ENCODE measurements at regions not wholly inside any gene's neighbourhood (a gene's known extent, or its start where the extent isn't known, plus 50 kb on each side); places are given as distances from the start of the nearest gene placed in this dataset.

- TF ChIP-seq ATF3 (IDR thresholded peaks at IDR 0.05) (no peak), ATF3 (CRISPR knock-in tag; conservative IDR thresholded peaks at IDR 0.05) (no peak), FIP1L1 (IDR thresholded peaks at IDR 0.05; ENCODE audit: low read depth, low read length, poor library complexity, severe bottlenecking) (no peak), XRCC5 (IDR thresholded peaks at IDR 0.05; ENCODE audit: low read depth, low read length) (no peak), POLR2A (conservative IDR thresholded peaks at IDR 0.05) (no peak), ZNF639 (CRISPR knock-in tag; conservative IDR thresholded peaks at IDR 0.05 in 1 of 2, IDR thresholded peaks at IDR 0.05 in 1 of 2) (no peak), YY1 (IDR thresholded peaks at IDR 0.05; ENCODE audit: borderline replicate concordance in 1 of 3, control insufficient read depth in 1 of 3, extremely low read depth in 1 of 3, insufficient read depth in 3 of 3, insufficient read length in 1 of 3, insufficient replicate concordance in 2 of 3, low read depth in 1 of 3, low read length in 2 of 3) (no peak), TCF15 (CRISPR knock-in tag; IDR thresholded peaks at IDR 0.05) (no peak), IRF2 (CRISPR knock-in tag; IDR thresholded peaks at IDR 0.05) (no peak), TCF7 (IDR thresholded peaks at IDR 0.05; ENCODE audit: borderline replicate concordance) (no peak), POLR2AphosphoS5 (IDR thresholded peaks at IDR 0.05; ENCODE audit: control insufficient read depth, insufficient read depth, low read depth, low read length) (no peak)
These were observed 60.4 kb upstream of the CMKLR1 start for GRCh38 chr12:108399514-108399913.

Data from K562 (cell line).